Gastroesophageal sphincter (tissue), 3 donors: ENCODE measurements at regions not wholly inside any gene's neighbourhood (a gene's known extent, or its start where the extent isn't known, plus 50 kb on each side); places are given as distances from the start of the nearest gene placed in this dataset.

ENCODE experiments used
- POLR2AphosphoS5 ChIP-seq: sonication (generic); formaldehyde crosslinking; IDR thresholded peaks from one replicate; pipeline ENCODE4 v1.6.1; 2017; ENCODE audit warnings: antibody characterized with exemption
- TF ChIP-seq, protein P1 (sequence below), 4 experiments: fragments of 200-600 bp in 2 of 4; fragments of 450-650 bp in 2 of 4; sonication (generic) in 1 of 4; IDR thresholded peaks; one replicate each; pipeline ENCODE4 v1.5.1; 2017 to 2019; ENCODE audit warnings: antibody characterized with exemption in 4 of 4, mild to moderate bottlenecking in 2 of 4, moderate library complexity in 2 of 4

DNA sequence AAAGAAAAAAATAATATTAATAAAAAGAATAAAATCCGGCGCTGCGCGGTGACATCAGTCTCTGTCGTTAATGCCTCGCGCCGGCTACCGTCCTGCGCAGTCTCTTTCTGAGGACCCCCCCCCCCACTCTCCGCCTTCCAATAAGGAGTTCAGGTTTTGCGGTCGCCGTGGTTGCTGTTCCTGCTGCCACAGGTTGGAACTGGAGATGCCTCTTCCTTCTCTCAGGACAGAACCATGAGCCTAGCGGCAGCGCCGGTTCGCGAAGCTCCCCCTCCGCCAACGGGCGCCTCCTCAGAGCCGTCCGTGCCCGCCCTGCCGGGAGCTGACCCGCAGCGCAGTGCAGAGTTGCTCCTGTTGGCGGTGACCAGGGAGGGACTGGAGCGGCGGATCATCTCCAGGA, 2093.4 kb downstream of the TP53TG3F start:
- TF ChIP-seq, protein P1, sequence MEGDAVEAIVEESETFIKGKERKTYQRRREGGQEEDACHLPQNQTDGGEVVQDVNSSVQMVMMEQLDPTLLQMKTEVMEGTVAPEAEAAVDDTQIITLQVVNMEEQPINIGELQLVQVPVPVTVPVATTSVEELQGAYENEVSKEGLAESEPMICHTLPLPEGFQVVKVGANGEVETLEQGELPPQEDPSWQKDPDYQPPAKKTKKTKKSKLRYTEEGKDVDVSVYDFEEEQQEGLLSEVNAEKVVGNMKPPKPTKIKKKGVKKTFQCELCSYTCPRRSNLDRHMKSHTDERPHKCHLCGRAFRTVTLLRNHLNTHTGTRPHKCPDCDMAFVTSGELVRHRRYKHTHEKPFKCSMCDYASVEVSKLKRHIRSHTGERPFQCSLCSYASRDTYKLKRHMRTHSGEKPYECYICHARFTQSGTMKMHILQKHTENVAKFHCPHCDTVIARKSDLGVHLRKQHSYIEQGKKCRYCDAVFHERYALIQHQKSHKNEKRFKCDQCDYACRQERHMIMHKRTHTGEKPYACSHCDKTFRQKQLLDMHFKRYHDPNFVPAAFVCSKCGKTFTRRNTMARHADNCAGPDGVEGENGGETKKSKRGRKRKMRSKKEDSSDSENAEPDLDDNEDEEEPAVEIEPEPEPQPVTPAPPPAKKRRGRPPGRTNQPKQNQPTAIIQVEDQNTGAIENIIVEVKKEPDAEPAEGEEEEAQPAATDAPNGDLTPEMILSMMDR (IDR thresholded peaks at IDR 0.05): no peak
- no peak for TF ChIP-seq POLR2AphosphoS5
